ENCODE measurements at regions not wholly inside any gene's neighbourhood (a gene's known extent, or its start where the extent isn't known, plus 50 kb on each side); places are given as distances from the start of the nearest gene placed in this dataset.

DNA sequence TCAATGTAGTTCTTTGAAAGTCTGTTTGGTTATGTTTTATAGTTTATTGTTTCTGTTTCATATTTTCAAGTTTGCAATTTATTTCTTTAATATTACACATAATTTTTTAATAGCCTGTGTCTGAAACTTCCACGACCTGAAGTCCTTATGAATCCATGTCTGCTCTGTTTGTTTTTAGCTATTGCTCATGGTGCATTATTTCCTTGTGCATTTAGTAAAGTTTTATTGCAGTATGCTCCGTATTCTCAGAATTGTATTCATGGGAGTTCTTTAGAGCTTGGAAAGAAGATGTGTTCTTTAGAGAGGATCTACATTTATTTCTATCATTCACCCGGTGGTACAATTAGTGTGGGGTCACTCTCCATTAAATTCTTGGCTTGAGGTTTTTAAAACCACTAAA lies 133.2 kb upstream of the NFIB start:
- Histone ChIP-seq H3K27ac (ENCODE audit: extremely low read depth, low read depth, low read length) (no peak overlapping the region), H3K9me3 (ENCODE audit: control insufficient read depth, insufficient read depth, low read depth, low read length) (no peaks in the 10 kb centered on the region), H3K36me3 (ENCODE audit: control insufficient read depth in 2 of 2, insufficient read depth in 1 of 2, low read length in 2 of 2) (no peaks in the 10 kb centered on the region), H3K4me3 (ENCODE audit: low read depth, low read length) (no peak overlapping the region), H3K4me1 (ENCODE audit: control insufficient read depth, insufficient read depth, low read length) (no peaks in the 10 kb centered on the region; the same call in 1 of the 2 replicates)
- ChIA-PET POLR2A (no interaction called here), CTCF (no interaction called here)
- no peak for TF ChIP-seq ATF2 (tag by site-specific recombination; IDR thresholded peaks at IDR 0.05; ENCODE audit: low read depth)

- H3K27ac ChIP-seq (ENCODE audit: extremely low read depth, low read depth, low read length), result no peak overlapping the region
- TF ChIP-seq ZNF670 (tag by site-specific recombination; IDR thresholded peaks at IDR 0.05; ENCODE audit: low read depth) (no peak), ZNF146 (tag by site-specific recombination; IDR thresholded peaks at IDR 0.05) (no peak), ZNF157 (tag by site-specific recombination; IDR thresholded peaks at IDR 0.05) (no peak), ZNF169 (tag by site-specific recombination; IDR thresholded peaks at IDR 0.05) (no peak), ZNF776 (tag by site-specific recombination; IDR thresholded peaks at IDR 0.05; ENCODE audit: borderline replicate concordance) (no peak), SP7 (tag by site-specific recombination; IDR thresholded peaks at IDR 0.05) (no peak), ZNF114 (tag by site-specific recombination; IDR thresholded peaks at IDR 0.05) (no peak), ZNF704 (tag by site-specific recombination; IDR thresholded peaks at IDR 0.05) (no peak), HOXD13 (CRISPR knock-in tag; IDR thresholded peaks at IDR 0.05; ENCODE audit: borderline replicate concordance) (no peak)
- no peaks in the 10 kb centered on the region for H3K9me3 ChIP-seq (ENCODE audit: control insufficient read depth, insufficient read depth, low read depth, low read length)
- POLR2A ChIA-PET, result no interaction called here
- H3K4me1 ChIP-seq (ENCODE audit: control insufficient read depth, insufficient read depth, low read length), result no peaks in the 10 kb centered on the region
- CTCF ChIA-PET, result no interaction called here
- H3K4me3 ChIP-seq (ENCODE audit: low read depth, low read length), result no peak overlapping the region
- H3K36me3 ChIP-seq (ENCODE audit: control insufficient read depth in 2 of 2, insufficient read depth in 1 of 2, low read length in 2 of 2), result no peaks in the 10 kb centered on the region
Observed at GRCh38 chr9:14445946-14446345, 132.0 kb upstream of the NFIB start.

DNA sequence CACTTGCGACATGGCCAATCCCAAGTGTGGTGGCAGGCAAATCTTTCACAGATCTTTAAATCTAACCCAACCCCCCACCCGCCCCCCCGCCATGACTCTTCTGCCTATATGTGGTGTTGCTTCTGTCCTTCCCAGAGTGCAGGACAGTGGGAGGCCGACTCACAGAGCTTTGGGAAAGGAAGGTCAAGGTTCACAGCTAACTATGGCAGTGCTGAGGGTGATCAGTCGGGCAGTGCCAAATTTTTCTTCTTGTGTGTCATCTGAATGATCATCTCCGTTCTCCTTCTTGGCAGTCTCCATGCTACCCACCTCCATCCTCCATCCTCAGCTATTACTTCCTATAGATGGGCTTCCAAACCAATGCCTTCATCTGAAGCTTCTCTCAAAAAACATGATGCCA lies 129.0 kb upstream of the NFIB start:
- Histone ChIP-seq H3K4me3 (ENCODE audit: low read depth, low read length) (no peak overlapping the region), H3K9me3 (ENCODE audit: control insufficient read depth, insufficient read depth, low read depth, low read length) (no peaks in the 10 kb centered on the region), H3K36me3 (ENCODE audit: control insufficient read depth in 2 of 2, insufficient read depth in 1 of 2, low read length in 2 of 2) (no peaks in the 10 kb centered on the region), H3K4me1 (ENCODE audit: control insufficient read depth, insufficient read depth, low read length) (no peaks in the 10 kb centered on the region), H3K27ac (ENCODE audit: extremely low read depth, low read depth, low read length) (no peak overlapping the region)
- POLR2A ChIA-PET, result no interaction called here
- no peak for TF ChIP-seq ZNF596 (tag by site-specific recombination; IDR thresholded peaks at IDR 0.05)
- TF ChIP-seq ZNF354C (tag by site-specific recombination; IDR thresholded peaks at IDR 0.05; ENCODE audit: borderline replicate concordance, low read depth), result no peak
- TF ChIP-seq KLF10 (tag by site-specific recombination; IDR thresholded peaks at IDR 0.05), result no peak
- TF ChIP-seq INSM2 (tag by site-specific recombination; IDR thresholded peaks at IDR 0.05), result no peak
- TF ChIP-seq, protein P1, sequence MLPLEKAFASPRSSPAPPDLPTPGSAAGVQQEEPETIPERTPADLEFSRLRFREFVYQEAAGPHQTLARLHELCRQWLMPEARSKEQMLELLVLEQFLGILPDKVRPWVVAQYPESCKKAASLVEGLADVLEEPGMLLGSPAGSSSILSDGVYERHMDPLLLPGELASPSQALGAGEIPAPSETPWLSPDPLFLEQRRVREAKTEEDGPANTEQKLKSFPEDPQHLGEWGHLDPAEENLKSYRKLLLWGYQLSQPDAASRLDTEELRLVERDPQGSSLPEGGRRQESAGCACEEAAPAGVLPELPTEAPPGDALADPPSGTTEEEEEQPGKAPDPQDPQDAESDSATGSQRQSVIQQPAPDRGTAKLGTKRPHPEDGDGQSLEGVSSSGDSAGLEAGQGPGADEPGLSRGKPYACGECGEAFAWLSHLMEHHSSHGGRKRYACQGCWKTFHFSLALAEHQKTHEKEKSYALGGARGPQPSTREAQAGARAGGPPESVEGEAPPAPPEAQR (tag by site-specific recombination; IDR thresholded peaks at IDR 0.05), result no peak
- TF ChIP-seq ZNF23 (tag by site-specific recombination; IDR thresholded peaks at IDR 0.05; ENCODE audit: borderline replicate concordance), result no peak
- TF ChIP-seq ZNF621 (tag by site-specific recombination; IDR thresholded peaks at IDR 0.05), result no peak
- no peak for TF ChIP-seq ZNF146 (tag by site-specific recombination; IDR thresholded peaks at IDR 0.05)
- no peak for TF ChIP-seq ZNF394 (tag by site-specific recombination; IDR thresholded peaks at IDR 0.05; ENCODE audit: borderline replicate concordance)
- no peak for TF ChIP-seq ZBTB21 (tag by site-specific recombination; IDR thresholded peaks at IDR 0.05)
- TF ChIP-seq ZNF274 (IDR thresholded peaks at IDR 0.05; ENCODE audit: low read length), result no peak
- TF ChIP-seq ZNF274 (tag by site-specific recombination; IDR thresholded peaks at IDR 0.05; ENCODE audit: borderline replicate concordance), result no peak
- TF ChIP-seq BCL6B (tag by site-specific recombination; IDR thresholded peaks at IDR 0.05), result no peak
- TF ChIP-seq MYNN (tag by site-specific recombination; IDR thresholded peaks at IDR 0.05; ENCODE audit: borderline replicate concordance), result no peak
- TF ChIP-seq GFI1B (tag by site-specific recombination; IDR thresholded peaks at IDR 0.05), result no peak
- CTCF ChIA-PET, result interaction anchor here (0.6 to 1.4 kb wide), 9 partner anchors 8 to 326 kb away, joined by 3 to 7 read pairs (median 3); no protein-coding TSS in a partner anchor
